Activated B cell treated with CpG ODN at 0.5 μM for 24 hours (primary cell): ENCODE measurements at regions not wholly inside any gene's neighbourhood (a gene's known extent, or its start where the extent isn't known, plus 50 kb on each side); places are given as distances from the start of the nearest gene placed in this dataset.

Source experiments
- ATAC-seq: fragments of 200-7000 bp; cut with Tn5 transposase; one replicate; pipeline ENCODE4 v1.10.0; 2021; ENCODE audit warnings: low read depth, mild to moderate bottlenecking, moderate library complexity
- CTCF ChIA-PET: fragments of 350-600 bp; sonication (Branson Sonifier 250); formaldehyde crosslinking; loops from one replicate; lab custom pipeline; 2021; ENCODE audit warnings: antibody characterized with exemption; lab: Charles Lee
- POLR2A ChIA-PET: fragments of 350-600 bp; sonication (Branson Sonifier 250); formaldehyde crosslinking; loops from one replicate; lab custom pipeline; 2021; ENCODE audit warnings: antibody characterized with exemption; lab: Charles Lee
- DNase-seq: peaks from one replicate; pipeline ENCODE4 v3.0.0; 2022
- H3K27ac Mint-ChIP-seq: one replicate; pipeline ENCODE4 v1.8.0; 2020; ENCODE audit warnings: mixed read lengths
- H3K27me3 Mint-ChIP-seq: one replicate; pipeline ENCODE4 v1.8.0; 2021; ENCODE audit warnings: mixed read lengths
- H3K36me3 Mint-ChIP-seq: one replicate; pipeline ENCODE4 v1.8.0; 2021; ENCODE audit warnings: low read depth, mixed read lengths
- H3K4me1 Mint-ChIP-seq: one replicate; pipeline ENCODE4 v1.8.0; 2021; ENCODE audit warnings: mixed read lengths
- H3K4me3 Mint-ChIP-seq: one replicate; pipeline ENCODE4 v1.8.0; 2020; ENCODE audit warnings: mild to moderate bottlenecking, mixed read lengths
- H3K9me3 Mint-ChIP-seq: one replicate; pipeline ENCODE4 v1.8.0; 2020; ENCODE audit warnings: mixed read lengths
- CTCF ChIP-seq: fragments of 200-600 bp; IDR thresholded peaks from one replicate; pipeline ENCODE4 v1.8.0; 2022; ENCODE audit warnings: antibody characterized with exemption, mild to moderate bottlenecking
- intact Hi-C: fragments of 100-400 bp; cut with micrococcal nuclease; formaldehyde crosslinking; loops from one replicate; pipeline ENCODE4 v1.15.1; 2024

- ATAC-seq (no peak), DNase-seq (no peak)
- Mint-ChIP-seq H3K27ac (no peak overlapping the region), H3K4me1 (peaks cover 35% of the 10 kb centered on the region), H3K27me3 (no peaks in the 10 kb centered on the region), H3K9me3 (no peaks in the 10 kb centered on the region), H3K4me3 (no peak overlapping the region), H3K36me3 (no peaks in the 10 kb centered on the region)
- no peak for TF ChIP-seq CTCF
- CTCF ChIA-PET: no interaction called here
- POLR2A ChIA-PET: interaction anchor here (1.1 kb wide), 1 partner anchor 25 kb away, joined by 3 read pairs; no protein-coding TSS in a partner anchor
- intact Hi-C loops: no loop called here
Observed at GRCh38 chr6:11398451-11399326, 138.9 kb upstream of the TMEM170B start.

- H3K27me3 Mint-ChIP-seq: no peaks in the 10 kb centered on the region
- POLR2A ChIA-PET: interaction anchor here (1.1 kb wide), 1 partner anchor 24 kb away, joined by 3 read pairs; no protein-coding TSS in a partner anchor
- TF ChIP-seq CTCF: no peak
- intact Hi-C loops: no loop called here
- H3K36me3 Mint-ChIP-seq: no peaks in the 10 kb centered on the region
- ATAC-seq (no peak), DNase-seq (no peak)
- CTCF ChIA-PET: no interaction called here
- H3K27ac Mint-ChIP-seq: no peak overlapping the region
- peaks cover 34% of the 10 kb centered on the region for H3K4me1 Mint-ChIP-seq
- H3K9me3 Mint-ChIP-seq: no peaks in the 10 kb centered on the region
- H3K4me3 Mint-ChIP-seq: no peak overlapping the region
Observed at GRCh38 chr6:11397622-11398450, 139.7 kb upstream of the TMEM170B start.

GRCh38 chr6:11396860-11397259, 140.7 kb upstream of the TMEM170B start:
- ChIA-PET CTCF (no interaction called here), POLR2A (no interaction called here)
- no peaks in the 10 kb centered on the region for H3K36me3 Mint-ChIP-seq
- H3K27me3 Mint-ChIP-seq: no peaks in the 10 kb centered on the region
- ATAC-seq (no peak), DNase-seq (no peak)
- TF ChIP-seq CTCF: no peak
- H3K9me3 Mint-ChIP-seq: no peaks in the 10 kb centered on the region
- H3K27ac Mint-ChIP-seq: no peak overlapping the region
- intact Hi-C loops: no loop called here
- peaks cover 33% of the 10 kb centered on the region for H3K4me1 Mint-ChIP-seq
- H3K4me3 Mint-ChIP-seq: no peak overlapping the region

- DNase-seq (no peak), ATAC-seq (no peak)
- no peaks in the 10 kb centered on the region for H3K27me3 Mint-ChIP-seq
- H3K4me1 Mint-ChIP-seq: peaks cover 29% of the 10 kb centered on the region
- no peaks in the 10 kb centered on the region for H3K9me3 Mint-ChIP-seq
- ChIA-PET CTCF (no interaction called here), POLR2A (interaction anchor here (0.9 to 2.1 kb wide), 2 partner anchors 11 to 12 kb away, joined by 3 to 7 read pairs; no protein-coding TSS in a partner anchor)
- no peak overlapping the region for H3K27ac Mint-ChIP-seq
- TF ChIP-seq CTCF: no peak
- H3K4me3 Mint-ChIP-seq: no peak overlapping the region
- intact Hi-C loops: no loop called here
- no peaks in the 10 kb centered on the region for H3K36me3 Mint-ChIP-seq
Observed at GRCh38 chr6:11393713-11394627, 143.6 kb upstream of the TMEM170B start.
